ENCODE measurements at regions not wholly inside any gene's neighbourhood (a gene's known extent, or its start where the extent isn't known, plus 50 kb on each side); places are given as distances from the start of the nearest gene placed in this dataset.
"Not testable (repeated sequence)": the region's sequence is repeated elsewhere in the genome, so short reads cannot be mapped to it uniquely, and the experiment has no call there.

DNA sequence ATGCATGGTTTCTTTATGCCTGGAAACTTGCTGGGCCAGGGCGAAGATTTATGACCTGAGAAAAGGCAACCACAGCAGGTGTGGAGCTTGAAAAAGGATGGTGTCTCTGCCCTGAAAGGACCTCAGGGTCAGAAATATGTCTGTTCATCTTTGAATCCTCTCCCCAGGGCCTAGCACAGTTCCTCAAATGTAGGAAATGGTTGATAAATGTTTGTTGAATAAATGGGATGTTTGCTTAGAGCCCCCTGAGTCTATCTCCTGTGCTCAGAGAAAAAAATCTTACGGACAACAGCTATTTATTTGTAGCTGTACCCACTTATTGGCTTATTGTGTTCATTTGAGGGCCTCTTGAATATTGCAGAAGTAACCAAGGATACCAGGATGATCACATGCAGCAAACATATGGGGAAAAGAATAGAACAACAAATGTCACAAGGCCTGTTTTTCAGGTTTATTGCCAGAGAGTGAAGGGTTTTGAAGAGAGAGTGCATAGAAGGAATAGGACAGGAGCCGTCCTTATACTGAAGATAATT, 114.5 kb downstream of the KLF5 start:
- DNase-seq: peak; percentile 3

DNA sequence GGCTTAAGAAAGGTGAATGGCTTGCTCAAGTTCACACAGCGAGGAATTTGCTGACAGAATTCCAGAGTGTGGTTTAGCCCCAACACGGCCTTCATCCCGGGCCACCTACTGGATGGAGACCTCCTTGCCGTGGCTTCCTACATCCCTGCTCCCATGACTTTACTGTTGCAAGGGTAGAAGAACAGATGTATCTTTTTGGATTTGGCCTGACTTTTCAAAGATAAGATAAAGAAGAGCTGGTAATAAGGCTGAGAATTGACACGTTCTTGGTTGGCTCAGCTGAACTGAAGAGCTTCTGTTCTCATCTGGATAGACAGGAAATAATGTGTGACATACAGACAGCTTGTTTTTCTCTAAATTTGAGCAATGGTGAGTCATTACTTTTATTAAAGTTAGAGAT, 113.1 kb downstream of the KLF5 start:
- no peak for DNase-seq

DNA sequence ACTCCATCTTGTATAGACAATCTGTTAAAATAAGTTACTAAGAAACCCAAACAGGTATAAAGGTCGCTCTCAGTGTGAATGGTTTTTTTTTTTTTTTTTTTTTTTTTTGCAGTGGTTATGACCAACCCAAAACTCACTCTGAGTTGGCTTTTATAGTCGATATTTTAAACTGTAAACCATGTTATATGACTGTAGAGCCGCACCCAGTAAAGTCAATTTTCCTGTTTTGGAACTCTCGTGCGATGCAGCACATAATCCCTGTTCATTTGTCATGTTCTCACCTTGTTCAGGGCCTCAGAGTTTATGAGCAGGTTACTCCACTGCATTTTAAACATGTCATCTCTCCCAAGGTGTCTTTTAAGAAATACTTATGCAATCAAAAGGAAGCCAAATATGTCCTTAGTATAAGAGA, 112.5 kb downstream of the KLF5 start:
- no peak for DNase-seq

DNA sequence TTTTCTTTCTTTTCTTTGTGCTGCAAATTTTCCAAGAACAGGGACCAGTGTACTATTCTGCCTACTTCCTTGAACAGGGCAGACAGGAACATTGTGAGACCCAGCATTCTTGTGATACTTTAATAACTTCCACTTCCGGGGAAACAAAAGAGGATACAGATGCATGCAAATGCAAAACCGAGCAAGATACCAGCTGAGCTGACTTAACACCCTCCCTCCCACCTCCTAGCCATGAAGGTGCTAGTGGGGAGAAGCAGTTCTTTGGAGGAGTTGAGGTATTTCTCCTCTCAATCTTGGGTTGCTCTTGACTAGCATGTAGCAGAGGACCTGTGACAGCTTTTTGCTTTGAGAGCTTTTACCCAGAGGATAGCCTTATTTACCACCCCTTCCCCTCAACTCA, 111.2 kb downstream of the KLF5 start:
- no peak for DNase-seq

DNA sequence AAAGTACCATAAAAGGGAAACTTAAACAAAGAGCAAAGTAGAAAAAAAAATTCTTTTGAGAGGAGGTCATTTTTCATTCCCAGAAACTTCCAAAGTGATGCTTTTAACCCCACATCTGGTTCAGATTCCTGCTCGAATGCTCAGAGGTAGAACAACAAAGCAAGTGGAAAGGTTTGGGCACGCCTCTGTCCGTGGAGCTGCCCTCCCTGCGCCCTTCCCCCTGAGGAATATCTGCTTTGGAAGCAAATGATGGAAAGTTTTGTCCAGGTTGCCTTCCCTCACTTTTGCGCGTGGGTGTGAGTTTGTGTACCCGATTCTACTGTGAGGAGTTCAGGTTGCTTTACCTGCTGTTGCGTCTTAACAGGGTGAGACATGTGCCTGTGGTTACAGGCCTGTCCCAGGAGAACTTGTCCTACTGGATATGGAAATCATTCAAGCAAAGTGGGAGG, 110.2 kb downstream of the KLF5 start:
- no peak for DNase-seq

DNA sequence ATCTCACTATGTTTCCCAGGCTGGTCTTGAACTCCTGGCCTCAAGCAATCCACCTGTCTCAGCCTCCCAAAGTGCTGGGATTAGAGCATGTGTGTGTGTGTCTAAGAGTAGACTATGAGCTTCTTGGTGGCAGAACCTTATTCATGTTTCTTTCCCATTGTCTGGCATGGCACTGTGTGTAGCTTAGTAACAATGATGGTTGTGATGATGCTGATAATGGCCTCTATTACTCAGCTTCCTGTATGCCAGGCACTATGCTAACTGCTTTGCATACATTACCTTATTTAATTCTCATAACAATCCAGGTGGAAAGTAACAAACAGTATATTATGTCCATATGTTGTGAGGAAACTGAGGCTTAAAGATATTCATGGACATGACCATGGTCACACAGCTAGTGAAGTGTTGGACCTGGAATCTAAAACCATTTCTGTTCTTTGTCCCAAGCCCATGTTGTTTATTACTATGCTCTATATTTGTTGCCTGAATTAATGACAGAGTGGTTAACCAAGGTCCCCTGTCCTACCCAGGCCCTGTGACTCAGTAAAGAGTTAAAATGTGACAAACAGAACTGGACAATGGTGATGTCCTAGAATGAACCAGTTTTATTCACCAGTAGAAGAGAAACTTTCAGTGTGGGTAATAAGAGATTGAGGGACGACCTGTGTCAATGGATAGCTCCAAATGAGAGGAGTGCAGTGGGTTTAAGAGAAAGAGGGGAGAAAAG, 109.6 kb downstream of the KLF5 start:
- DNase-seq: no peak

DNA sequence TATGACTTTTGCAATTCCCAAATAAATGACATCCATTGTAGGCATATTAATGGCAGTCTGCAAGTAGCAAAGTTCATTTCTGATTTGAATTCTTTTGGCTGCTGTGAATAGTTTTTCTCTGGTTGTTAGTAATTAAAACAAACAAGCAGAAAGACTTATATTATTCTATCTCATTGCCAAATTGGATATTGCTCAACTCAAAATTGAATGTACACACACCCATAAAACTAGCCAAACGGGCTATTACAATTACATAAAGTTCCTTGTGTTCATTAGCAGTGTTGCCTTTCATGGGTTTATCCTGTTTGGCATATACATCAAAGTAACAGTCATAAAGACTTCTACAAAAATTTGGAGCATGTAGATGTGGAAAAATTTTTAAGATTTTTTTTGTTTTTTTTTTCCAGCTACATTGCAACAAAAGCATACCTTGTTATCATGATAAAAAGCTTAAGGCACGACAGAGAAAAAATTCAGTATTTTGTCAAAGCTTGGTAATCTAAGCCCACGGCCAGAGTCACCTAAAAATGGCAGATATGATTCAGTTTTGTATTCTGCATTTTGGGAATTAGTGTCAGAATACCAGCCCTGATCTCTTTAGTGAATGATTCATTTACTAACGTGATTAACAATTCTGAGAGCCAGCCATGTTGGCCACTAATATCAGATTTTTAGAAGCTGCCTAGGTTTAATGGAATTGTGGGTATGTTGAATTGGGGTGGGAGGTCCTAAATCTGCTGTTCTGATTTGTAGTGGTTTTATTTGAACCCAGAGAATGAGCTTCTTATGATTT, 108.4 kb downstream of the KLF5 start:
- no peak for DNase-seq

DNA sequence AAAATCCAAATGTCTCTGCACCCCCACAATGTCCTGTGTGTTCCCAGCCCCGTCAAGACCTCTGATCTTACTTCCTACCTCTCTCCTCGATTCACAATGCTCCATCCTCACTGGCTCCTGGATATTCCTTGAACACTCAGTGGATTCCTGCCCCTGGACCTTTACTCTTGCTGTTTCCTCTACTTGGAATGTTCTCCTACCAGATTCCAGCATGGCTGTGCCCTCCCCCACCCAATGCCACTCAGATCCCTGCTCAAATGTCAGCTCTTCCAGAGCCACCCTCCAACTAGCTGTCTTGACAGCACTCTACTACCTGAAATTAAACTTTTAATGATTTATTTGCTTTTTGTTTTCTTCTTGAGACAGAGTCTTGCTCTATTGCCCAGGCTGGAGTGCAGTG, 107.4 kb downstream of the KLF5 start:
- no peak for DNase-seq

DNA sequence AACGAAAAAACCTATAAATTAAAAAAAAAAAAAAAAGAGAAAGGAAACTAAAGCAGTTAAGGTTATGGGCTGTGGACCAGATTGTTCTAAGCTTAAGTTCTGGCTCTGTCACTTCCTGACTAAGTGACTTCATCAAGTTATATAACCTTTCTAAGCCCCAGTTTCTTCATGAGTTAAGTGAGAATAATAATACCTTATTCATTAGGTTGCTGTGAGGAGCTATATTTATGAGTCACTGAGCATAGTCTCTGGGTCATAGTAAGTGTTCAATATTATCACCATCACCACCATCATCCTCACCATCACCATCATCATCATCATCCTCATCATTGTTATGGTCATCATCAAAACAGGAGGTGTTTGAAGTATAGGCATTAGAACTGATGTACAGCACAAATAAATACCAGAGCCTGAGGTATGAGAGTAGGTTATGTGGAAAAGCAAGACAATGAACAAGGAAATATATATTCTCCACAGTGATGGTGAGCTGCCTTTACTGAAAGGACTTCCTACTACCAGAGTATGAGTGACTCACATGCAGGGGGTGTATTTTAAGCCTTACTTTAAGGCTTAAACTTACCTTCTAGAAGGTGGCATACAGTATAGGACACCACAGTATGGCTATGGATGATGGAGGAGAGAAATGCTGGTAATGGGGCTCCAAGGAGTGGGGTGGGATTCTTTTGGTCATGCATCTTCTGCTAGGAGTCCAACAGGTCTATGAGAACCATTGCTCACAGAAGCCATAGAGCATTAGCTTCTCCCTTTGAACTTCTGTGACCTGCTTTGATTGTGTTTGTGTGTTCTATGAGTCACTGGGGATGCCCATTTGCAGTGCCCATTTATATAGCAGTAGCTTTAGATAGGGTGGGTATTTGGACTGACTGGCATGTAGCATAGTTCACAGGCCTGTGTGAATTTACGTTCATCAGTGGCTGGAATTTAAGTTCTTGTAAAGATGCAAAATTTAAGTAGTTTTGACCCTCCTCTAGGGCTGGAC, 104.4 kb downstream of the KLF5 start:
- no peak for DNase-seq

DNA sequence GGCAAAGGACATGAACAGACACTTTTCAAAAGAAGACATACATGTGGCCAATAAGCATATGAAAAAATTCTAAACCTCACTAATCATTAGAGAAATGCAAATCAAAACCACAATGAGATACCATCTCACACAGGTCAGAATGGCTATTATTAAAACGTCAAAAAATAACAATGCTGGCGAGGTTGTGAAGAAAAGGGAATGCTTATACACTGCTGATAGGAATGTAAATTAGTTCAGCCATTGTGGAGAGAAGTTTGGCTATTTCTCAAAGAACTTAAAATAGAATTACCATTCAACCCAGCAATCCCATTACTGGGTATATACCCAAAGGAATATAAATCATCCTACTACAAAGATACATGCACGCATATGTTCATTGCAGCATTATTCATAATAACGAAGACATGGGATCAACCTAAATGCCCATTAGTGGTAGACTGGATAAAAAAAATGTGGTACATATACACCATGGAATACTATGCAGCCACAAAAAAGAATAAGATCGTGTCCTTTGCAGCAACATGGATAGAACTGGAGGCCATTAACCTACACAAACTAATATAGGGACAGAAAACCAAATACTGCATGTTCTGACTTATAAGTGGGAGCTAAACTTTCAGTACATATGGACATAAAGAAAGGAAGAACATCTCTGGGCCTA, 101.7 kb downstream of the KLF5 start:
- DNase-seq: not testable (repeated sequence)

DNA sequence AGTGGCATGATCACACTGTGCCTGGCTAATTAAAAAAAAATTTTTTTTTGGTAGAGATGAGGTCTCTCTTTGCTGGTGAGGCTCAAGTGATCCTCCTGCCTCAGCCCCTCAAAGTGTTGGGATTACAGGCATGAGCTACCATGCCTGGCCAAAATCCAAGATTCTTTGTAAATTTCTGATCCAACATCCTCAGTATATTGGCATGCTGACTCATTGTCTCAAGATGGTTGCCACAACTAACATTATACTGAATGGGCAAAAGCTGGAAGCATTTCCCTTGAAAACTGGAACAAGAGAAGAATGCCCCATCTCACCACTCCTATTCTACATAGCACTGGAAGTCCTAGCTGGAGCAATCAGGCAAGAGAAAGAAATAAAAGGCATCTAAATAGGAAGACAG, 100.0 kb downstream of the KLF5 start:
- DNase-seq: no peak

DNA sequence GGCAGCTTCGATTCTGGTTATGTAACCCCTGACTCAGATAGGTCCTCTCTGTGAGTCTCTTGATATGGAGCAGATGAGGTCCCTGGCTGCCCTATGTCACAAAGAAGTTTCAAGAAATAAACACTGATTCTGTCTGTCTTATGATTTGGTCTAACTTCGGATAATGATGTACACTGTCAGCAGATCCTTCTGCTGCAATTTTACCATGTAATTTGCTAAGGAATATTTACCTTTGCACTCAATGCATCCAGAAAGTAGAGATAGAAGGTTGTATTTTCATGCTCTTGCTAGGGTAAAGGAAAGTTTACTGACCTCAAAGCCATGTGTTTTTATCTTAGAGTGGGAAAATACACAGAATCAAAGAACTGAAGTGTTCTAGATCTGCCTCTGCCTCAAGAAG, 98.2 kb downstream of the KLF5 start:
- DNase-seq: no peak

DNA sequence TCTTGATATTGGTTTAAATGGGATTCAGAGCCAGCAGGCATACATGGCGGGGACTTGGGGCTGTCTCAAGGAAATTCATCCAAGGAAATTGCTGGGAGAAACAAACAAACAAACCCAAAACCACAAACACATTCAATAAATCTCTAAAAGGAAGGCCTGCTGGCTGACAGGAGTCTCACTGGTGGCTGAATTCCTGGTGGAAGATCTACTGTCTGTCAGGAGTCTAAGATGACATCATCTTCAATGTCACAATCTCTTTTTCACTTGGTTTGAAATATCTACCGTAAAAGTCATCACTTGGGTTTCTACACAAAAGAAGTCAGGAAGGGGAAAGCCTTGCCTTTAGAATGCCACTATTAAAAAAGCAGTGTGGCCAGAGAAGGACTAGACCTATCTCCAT, 87.9 kb downstream of the KLF5 start:
- no peak for DNase-seq

DNA sequence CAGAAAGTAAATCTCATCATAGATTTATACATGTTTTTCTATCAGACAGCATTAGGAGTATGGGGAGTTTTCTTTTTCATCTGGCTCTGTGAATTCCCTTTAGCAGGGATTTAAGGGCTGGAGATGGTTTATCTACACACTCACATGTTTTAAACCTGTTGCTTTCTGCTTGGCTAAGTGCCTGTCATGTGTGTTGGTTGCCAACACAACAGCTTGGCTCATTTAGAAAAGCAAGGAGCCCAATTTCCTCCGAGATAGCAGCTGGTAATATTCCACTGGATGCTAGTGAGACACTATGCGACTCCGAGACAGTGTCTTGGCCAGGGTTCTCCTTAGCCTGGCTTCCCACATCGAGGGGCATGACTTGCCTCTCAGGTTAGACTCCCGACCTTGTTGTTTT, 83.3 kb downstream of the KLF5 start:
- DNase-seq: no peak

DNA sequence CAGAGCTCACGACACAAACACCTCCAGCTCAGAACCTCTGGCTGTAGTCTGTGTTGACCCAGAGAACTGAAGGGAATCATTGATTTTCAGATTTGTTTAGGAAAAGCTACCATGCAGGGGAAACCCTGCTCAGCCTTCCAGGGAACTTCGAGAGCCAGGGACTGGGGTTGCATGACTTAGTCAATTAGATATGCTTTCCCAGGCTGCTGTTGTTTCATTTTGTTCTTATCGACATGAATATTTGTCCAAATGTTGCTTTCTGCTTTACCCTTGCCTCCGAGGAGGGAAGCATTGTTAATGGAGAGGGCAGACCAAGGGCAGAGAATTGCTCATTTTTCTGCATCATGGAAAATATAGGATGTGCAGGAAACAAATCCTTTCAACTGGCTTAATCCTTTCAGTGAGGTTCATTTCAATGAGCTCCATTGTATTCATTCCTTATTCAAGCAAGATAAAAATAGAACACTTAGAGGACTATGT, 82.5 kb downstream of the KLF5 start:
- DNase-seq: no peak

DNA sequence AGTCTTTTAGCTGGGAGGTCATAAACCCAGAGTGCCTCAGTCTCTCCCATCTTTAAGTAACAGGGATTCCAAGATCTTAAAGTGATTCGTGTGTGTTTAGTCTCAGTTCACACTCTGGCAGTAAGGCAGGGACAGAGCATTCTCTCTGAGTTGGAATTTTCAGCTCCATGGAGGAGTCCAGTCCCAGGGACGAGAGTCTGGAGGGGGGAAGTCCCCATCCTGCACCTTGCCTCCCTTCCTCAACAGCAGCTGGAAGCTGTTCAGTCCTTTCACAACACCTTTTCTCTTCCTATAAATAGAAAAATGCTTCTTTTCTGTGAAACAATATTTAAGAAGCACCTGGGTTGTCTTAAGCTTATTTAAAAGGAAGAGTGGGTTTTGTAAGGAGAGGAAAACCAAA, 82.0 kb downstream of the KLF5 start:
- no peak for DNase-seq

DNA sequence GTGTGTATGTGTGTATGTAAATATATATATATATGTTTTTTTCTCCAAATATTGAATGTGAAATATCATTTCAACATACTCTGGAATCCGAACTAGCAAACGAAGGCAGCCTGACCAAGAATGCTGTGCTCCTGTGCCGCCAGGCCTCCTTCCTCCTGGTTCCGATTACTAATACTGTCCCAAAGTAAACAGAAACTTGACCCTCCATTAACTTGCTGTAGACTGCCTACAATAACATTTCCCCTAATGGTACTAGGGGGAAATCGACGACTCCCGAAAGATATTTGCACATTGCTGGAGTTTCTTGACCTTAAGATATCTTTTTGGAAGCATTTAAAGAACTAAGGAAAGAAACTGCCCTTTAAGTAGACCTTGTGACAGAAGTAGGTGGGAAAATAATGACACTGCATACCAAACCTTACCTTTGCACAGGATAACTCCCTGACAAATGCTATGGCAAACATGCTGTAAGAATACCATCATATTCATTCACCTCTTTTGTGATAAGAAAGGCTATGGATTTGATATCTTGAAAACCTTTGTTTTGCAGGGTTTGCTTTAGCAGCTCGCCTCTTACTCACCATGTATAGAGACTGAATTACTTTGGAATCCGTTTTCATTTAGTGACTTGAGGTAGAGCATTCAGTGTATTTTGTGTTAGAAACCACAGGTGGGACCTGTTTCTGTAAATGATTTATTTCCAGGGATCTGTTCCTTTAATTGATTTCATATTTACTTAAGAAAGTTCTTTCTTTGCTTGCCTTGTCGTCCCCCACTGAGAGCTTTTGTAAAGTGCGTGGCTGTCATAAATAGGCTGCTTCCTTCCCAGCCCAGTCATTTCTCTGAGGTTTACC, 80.1 kb downstream of the KLF5 start:
- DNase-seq: no peak

DNA sequence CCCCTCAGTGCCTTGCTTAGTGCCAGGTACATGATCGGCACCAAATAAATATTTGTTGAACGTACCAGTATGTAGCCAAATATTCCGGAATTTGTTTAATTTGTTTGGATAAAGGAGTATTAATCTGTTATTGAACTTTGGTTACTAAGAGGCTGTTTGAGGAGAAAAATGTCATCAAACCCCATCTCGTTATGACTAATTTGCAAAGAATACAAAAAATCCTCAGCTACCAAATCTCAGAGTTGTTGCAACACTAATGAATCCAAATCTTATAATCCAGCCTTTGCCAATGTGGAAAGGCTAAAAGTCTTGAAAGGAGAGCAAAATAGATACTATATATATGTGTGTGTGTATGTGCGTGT, 79.5 kb downstream of the KLF5 start:
- no peak for DNase-seq

DNA sequence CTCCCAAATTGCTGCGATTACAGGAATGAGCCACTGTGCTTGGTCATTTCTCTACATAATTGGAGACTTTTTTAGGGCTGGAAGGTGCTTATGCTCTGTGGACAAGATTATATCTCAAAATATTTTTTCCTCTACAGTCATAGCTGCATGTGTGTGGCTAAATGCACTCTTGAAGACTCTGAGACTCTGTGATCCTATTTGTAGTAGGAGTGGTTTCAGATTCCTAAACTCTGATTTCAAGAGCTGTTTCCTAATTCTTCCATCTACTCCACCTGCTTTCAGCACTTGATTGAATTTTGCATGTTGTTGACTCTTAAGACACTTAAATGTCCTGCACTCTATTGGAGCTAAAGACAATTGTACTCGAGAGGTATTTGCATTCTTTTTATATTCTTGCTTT, 78.0 kb downstream of the KLF5 start:
- no peak for DNase-seq

DNA sequence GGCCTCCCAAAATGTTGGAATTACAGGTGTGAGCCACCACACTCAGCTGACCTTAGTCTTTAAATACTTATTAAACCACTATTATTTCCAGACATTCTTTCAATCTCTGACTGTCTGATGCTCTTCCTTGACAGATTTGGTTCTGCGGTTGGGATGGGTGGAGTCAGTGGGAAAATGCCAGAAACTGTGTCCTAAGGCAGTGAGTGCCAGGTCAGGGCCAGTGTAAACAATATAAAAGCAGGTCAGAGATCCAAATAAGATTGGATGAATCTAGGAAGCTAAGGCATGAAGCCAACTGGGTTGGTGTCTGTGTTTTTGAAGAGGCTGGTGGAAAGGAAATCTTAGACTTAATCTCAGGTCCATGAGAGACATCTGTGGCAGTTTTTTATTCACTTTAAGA, 74.7 kb downstream of the KLF5 start:
- DNase-seq: no peak

DNA sequence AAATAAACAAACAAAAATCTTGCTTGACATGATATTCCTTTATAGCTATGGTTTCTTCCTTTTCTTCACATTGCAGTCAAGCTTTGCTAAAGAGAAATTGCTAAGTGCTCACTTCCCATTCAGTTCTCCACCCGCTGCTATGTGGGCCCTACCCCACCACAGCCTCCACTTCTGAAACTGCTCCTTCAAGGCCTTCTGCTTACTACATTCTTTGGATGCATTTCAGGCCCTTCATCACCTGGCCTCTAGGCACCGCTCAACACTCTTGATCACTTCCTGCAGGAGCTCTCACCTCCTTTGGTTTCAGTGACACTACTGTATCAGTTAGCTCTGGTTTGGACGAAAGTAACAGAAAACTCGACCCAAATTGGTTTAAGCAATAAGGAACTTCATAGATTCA, 72.4 kb downstream of the KLF5 start:
- DNase-seq: no peak

Measured in NCI-H1105 treated with DMSO at 0.1 percent for 48 hours (cell line).